Peyer's patch (tissue), 4 donors: ENCODE measurements at regions not wholly inside any gene's neighbourhood (a gene's known extent, or its start where the extent isn't known, plus 50 kb on each side); places are given as distances from the start of the nearest gene placed in this dataset.

ENCODE experiments used
- DNase-seq, 3 donors: peaks; one replicate each; pipeline ENCODE4 v3.0.0-alpha.2; 2017 to 2019
- H3K27ac ChIP-seq, 4 donors: fragments of 200-600 bp; sonication (generic); one replicate each; pipeline ENCODE4 v1.5.1; 2016 to 2019
- H3K27me3 ChIP-seq, 2 donors: fragments of 200-600 bp; sonication (generic); one replicate each; pipeline ENCODE4 v1.5.1; 2019
- H3K36me3 ChIP-seq, 3 donors: fragments of 200-600 bp; sonication (generic); one replicate each; pipeline ENCODE4 v1.5.1; 2016 to 2019
- H3K4me1 ChIP-seq, 4 donors: fragments of 200-600 bp; sonication (generic); one replicate each; pipeline ENCODE4 v1.5.1; 2016 to 2019
- H3K4me3 ChIP-seq, 4 donors: fragments of 200-600 bp; sonication (generic); 1 replicate in 3 of 4; 2 replicates in 1 of 4; pipeline ENCODE4 v1.5.1; 2016 to 2019; ENCODE audit warnings: mild to moderate bottlenecking in 1 of 4
- H3K9me3 ChIP-seq, 4 donors: fragments of 200-600 bp; sonication (generic); one replicate each; pipeline ENCODE4 v1.5.1; 2016 to 2019; ENCODE audit warnings: mild to moderate bottlenecking in 1 of 4
- POLR2A ChIP-seq, 2 donors: fragments of 450-650 bp; IDR thresholded peaks; one replicate each; pipeline ENCODE4 v1.5.1; 2017; ENCODE audit warnings: antibody characterized with exemption in 2 of 2, mild to moderate bottlenecking in 2 of 2, moderate library complexity in 2 of 2
- TF ChIP-seq, protein P1 (sequence below), 6 experiments: fragments of 450-650 bp in 4 of 6; fragments of 200-600 bp in 2 of 6; sonication (generic) in 1 of 6; IDR thresholded peaks; one replicate each; pipeline ENCODE4 v1.5.1; 2017 to 2019; ENCODE audit warnings: antibody characterized with exemption in 6 of 6, mild to moderate bottlenecking in 3 of 6, moderate library complexity in 1 of 6

DNA sequence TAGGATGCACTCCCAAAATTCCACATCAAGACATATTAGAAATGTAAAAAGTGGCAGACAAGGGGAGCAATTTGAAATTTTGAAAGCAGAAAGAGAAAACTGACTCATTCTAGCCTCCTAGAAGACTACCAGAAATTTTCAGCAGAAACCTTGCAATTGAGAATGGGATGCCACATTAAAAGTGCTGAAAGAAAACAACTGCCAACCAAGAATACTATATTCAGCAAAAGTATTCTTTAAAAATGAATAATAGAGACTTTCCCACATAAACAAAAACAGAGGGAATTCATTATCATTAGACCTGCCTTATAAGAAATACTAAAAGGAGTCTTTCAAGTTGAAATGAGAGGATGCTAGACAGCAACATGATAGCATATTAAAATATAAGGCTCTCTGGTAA is 78.3 kb upstream of the HTR2A start:
- Histone ChIP-seq H3K36me3 (no peaks in the 10 kb centered on the region), H3K9me3 (peaks cover 0 to 7% (median 0%) of the 10 kb centered on the region in 4 donors), H3K4me1 (no peaks in the 10 kb centered on the region), H3K27ac (no peak overlapping the region), H3K4me3 (no peak overlapping the region), H3K27me3 (no peaks in the 10 kb centered on the region)
- TF ChIP-seq POLR2A (IDR thresholded peaks at IDR 0.05): no peak
- TF ChIP-seq, protein P1, sequence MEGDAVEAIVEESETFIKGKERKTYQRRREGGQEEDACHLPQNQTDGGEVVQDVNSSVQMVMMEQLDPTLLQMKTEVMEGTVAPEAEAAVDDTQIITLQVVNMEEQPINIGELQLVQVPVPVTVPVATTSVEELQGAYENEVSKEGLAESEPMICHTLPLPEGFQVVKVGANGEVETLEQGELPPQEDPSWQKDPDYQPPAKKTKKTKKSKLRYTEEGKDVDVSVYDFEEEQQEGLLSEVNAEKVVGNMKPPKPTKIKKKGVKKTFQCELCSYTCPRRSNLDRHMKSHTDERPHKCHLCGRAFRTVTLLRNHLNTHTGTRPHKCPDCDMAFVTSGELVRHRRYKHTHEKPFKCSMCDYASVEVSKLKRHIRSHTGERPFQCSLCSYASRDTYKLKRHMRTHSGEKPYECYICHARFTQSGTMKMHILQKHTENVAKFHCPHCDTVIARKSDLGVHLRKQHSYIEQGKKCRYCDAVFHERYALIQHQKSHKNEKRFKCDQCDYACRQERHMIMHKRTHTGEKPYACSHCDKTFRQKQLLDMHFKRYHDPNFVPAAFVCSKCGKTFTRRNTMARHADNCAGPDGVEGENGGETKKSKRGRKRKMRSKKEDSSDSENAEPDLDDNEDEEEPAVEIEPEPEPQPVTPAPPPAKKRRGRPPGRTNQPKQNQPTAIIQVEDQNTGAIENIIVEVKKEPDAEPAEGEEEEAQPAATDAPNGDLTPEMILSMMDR (IDR thresholded peaks at IDR 0.05): no peak
- DNase-seq: no peak

DNA sequence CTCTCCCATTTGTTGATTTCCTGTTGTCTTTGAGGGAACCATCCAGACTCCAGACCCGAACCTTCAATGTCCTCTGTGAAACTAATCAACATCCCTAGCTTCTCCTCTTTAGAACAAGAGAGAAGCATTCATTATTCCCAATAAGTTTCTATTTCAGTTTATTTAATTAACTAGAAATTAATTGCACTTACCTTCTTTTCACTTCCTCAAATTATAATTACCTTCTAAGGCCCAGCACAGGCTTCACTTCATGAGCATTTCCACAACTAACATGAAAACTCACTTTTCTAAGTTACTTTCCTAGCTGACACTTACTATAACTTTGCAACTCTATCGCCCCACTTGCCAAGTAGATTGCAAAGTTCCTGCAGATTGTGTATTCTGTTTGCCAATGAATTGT is 71.6 kb upstream of the HTR2A start:
- TF ChIP-seq, protein P1 (IDR thresholded peaks at IDR 0.05): no peak
- TF ChIP-seq POLR2A (IDR thresholded peaks at IDR 0.05): no peak
- no peaks in the 10 kb centered on the region for H3K36me3 ChIP-seq
- no peak for DNase-seq
- no peaks in the 10 kb centered on the region for H3K9me3 ChIP-seq
- no peaks in the 10 kb centered on the region for H3K27me3 ChIP-seq
- H3K4me3 ChIP-seq: no peak overlapping the region
- no peak overlapping the region for H3K27ac ChIP-seq
- no peaks in the 10 kb centered on the region for H3K4me1 ChIP-seq

DNA sequence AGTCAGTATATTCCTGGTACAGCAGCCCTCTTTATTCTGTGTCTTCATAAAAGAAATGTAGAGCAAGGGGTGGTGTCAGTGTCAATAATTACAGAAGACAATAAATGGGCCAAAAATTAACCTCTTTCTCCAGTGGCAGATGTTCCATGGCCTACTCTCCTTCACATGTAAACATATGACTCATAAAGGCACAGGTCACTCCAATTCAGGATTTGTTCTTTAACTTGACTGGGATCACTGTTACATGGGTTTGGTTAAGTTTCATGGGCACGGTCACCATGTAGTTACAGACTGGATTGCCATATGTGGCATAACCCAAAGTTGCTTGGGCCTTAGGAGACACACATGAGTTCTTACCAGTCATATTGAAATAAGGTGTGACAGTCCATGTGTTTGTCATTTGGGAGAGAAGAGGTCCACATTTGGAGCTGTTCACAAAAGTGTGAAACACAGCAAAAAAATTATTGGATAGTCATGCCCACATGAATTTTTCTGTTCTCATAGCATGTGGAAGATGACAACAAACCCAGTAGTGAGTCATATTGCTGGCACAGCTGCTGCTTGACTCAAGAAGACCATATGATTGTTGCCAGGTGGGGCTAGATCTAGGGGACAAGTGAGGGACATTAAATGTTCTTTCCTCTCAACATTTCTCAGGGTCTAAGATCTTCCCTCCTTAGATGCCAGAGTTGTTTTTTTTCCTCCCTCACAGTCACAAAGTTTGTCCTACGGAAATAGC is 68.1 kb upstream of the HTR2A start:
- H3K27me3 ChIP-seq: no peaks in the 10 kb centered on the region
- no peak overlapping the region for H3K4me3 ChIP-seq
- no peaks in the 10 kb centered on the region for H3K9me3 ChIP-seq
- DNase-seq: no peak
- H3K4me1 ChIP-seq: no peaks in the 10 kb centered on the region
- no peak for TF ChIP-seq POLR2A (IDR thresholded peaks at IDR 0.05)
- TF ChIP-seq, protein P1 (IDR thresholded peaks at IDR 0.05): no peak
- no peaks in the 10 kb centered on the region for H3K36me3 ChIP-seq
- H3K27ac ChIP-seq: no peak overlapping the region

DNA sequence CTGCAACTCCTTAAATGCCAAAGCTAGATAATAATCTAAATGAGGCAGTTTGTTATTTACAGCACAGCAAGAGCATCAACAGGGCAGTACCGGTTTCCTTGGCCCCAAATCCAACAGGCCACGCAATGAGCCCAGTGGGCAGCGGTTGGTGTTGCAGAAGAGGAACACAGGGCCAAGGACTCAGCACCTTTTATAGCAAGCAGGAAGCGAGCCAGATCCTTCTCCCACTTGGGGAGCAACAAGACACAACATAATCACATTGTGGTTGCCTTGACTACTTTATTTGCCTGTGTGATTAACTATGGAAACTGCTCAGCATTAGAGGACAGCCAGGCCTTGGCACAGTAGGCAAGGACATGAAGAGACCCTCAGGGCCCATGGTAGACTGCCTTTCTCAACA is 67.1 kb upstream of the HTR2A start:
- Histone ChIP-seq H3K36me3 (no peaks in the 10 kb centered on the region), H3K4me1 (no peaks in the 10 kb centered on the region), H3K4me3 (no peak overlapping the region), H3K9me3 (no peaks in the 10 kb centered on the region), H3K27me3 (no peaks in the 10 kb centered on the region), H3K27ac (no peak overlapping the region)
- DNase-seq: no peak
- no peak for TF ChIP-seq POLR2A (IDR thresholded peaks at IDR 0.05)
- TF ChIP-seq, protein P1 (IDR thresholded peaks at IDR 0.05): no peak

DNA sequence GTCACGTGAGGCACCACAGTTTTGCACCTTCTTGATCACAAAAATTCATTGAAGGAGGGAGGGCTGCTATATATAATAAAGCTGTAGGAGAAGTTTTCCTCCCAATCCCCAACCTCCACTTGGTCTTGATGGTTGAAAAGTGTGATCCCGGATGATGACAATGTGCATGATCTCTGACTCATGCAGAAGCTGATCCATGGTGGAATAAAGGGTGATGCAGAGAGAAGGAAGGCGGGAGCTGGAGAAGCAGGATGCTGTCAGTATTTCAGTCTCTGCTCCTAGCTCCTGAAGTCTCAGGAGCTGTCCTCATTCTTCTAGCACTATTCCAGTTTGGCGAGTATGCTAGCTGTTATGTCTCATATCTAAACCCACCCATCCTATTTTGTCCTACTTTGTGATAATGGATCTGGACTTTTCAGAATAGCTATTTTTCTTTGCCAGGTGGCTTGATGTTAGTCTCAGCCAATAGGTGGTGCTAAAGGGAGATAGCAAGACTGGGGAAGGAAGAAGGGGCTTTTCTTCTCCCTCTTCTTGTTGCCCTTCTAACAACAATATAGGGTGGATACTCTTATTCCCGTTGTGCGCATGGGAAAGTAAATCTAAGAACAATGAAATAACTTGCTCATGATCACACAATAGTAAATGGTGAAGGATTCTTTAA is 65.6 kb upstream of the HTR2A start:
- TF ChIP-seq, protein P1 (IDR thresholded peaks at IDR 0.05): no peak
- TF ChIP-seq POLR2A (IDR thresholded peaks at IDR 0.05): no peak
- Histone ChIP-seq H3K4me3 (no peak overlapping the region), H3K27me3 (no peaks in the 10 kb centered on the region), H3K9me3 (no peaks in the 10 kb centered on the region), H3K36me3 (no peaks in the 10 kb centered on the region), H3K4me1 (no peaks in the 10 kb centered on the region), H3K27ac (no peak overlapping the region)
- no peak for DNase-seq
